K562 (cell line): ENCODE measurements at regions not wholly inside any gene's neighbourhood (a gene's known extent, or its start where the extent isn't known, plus 50 kb on each side); places are given as distances from the start of the nearest gene placed in this dataset.

Experiments used
- ATAC-seq: fragments of 200-7000 bp; cut with Tn5 transposase; 3 replicates; pipeline ENCODE4 v1.9.1; 2020; ENCODE audit warnings: moderate library complexity
- BruUV-seq: library from RNA; stranded (reverse); fragments of 400-500 nt; replicated peaks from 2 replicates; lab custom pipeline; 2021; lab: Mats Ljungman, UMichigan
- CTCF ChIA-PET: fragments of 300-600 bp; formaldehyde crosslinking; extraction: SDS; loops from one replicate; lab custom pipeline; 2021; ENCODE audit warnings: low intra/inter-chr PET ratio; lab: Yijun Ruan, JAX
- POLR2A ChIA-PET: fragments of 300-600, 350-650 bp; sonication (Branson Sonifier 250); formaldehyde crosslinking; extraction: SDS; loops from one replicate; lab custom pipeline; 2021; ENCODE audit warnings: antibody characterized with exemption, inconsistent platforms; lab: Yijun Ruan, JAX
- DNase-seq, 4 experiments: peaks; one replicate each; pipeline versions ENCODE4 v3.0.0 to v3.0.0-alpha.2; 2011 to 2018; ENCODE audit warnings: low spot score in 3 of 4, mixed read lengths in 3 of 4; ENCODE audit errors: extremely low read depth in 1 of 4
- FAIRE-seq: peaks from 2 replicates; lab custom pipeline; 2011; peaks lifted over from hg19 to GRCh38; lab: Jason Lieb, UNC
- H2AFZ ChIP-seq: 2 replicates; pipeline ENCODE4 v1.6.0; 2011; ENCODE audit warnings: low read depth, low read length, control low read depth, inconsistent platforms
- H3K27ac ChIP-seq: fragments of 200-600 bp; 3 replicates; pipeline ENCODE4 v1.8.0; 2011; ENCODE audit warnings: low read depth, mild to moderate bottlenecking, control low read depth, inconsistent platforms, low read length, moderate library complexity, mixed read lengths; ENCODE audit errors: extremely low read depth
- H3K27me3 ChIP-seq, 2 experiments: fragments of 300-600 bp in 1 of 2; 2 replicates in 1 of 2; 3 replicates in 1 of 2; pipeline versions ENCODE4 v1.6.0 to v1.8.0; 2011; ENCODE audit warnings: inconsistent platforms in 2 of 2, low read length in 2 of 2, mild to moderate bottlenecking in 1 of 2, mixed read lengths in 1 of 2, moderate library complexity in 1 of 2; ENCODE audit not compliant: control insufficient read depth in 2 of 2, insufficient read depth in 2 of 2
- H3K36me3 ChIP-seq: fragments of 300-600 bp; 3 replicates; pipeline ENCODE4 v1.8.0; 2011; ENCODE audit warnings: mild to moderate bottlenecking, low read length, inconsistent platforms; ENCODE audit not compliant: control insufficient read depth, insufficient read depth
- H3K4me1 ChIP-seq, 2 experiments: fragments of 200-600 bp in 1 of 2; replicated peaks in 1 of 2; 2 replicates in 1 of 2; 3 replicates in 1 of 2; pipeline versions ENCODE4 v1.5.1 to v1.8.0; 2011; ENCODE audit warnings: inconsistent platforms in 2 of 2, low read length in 2 of 2, mild to moderate bottlenecking in 1 of 2, mixed read lengths in 1 of 2, moderate library complexity in 1 of 2; ENCODE audit not compliant: control insufficient read depth in 2 of 2, insufficient read depth in 2 of 2
- H3K4me2 ChIP-seq: 2 replicates; pipeline ENCODE4 v1.6.1; 2011; ENCODE audit warnings: low read length, control low read depth, inconsistent platforms, mixed read lengths; ENCODE audit not compliant: insufficient read depth
- H3K4me3 ChIP-seq: fragments of 200-600 bp; sonication (generic), shearing (Covaris generic); 2 replicates; pipeline ENCODE4 v1.5.1; 2016; ENCODE audit warnings: control low read depth, inconsistent platforms
- H3K79me2 ChIP-seq: fragments of 200-600 bp; 3 replicates; pipeline ENCODE4 v1.8.0; 2011; ENCODE audit warnings: low read length, inconsistent platforms; ENCODE audit not compliant: control insufficient read depth, insufficient read depth
- H3K9ac ChIP-seq, 2 experiments: 2 replicates each; pipeline versions ENCODE4 v1.6.0 to v1.6.1; 2011; ENCODE audit warnings: low read depth in 2 of 2, low read length in 2 of 2, control low read depth in 1 of 2, inconsistent platforms in 1 of 2, mild to moderate bottlenecking in 1 of 2, mixed read lengths in 1 of 2; ENCODE audit not compliant: insufficient read depth in 1 of 2
- H3K9me1 ChIP-seq: one replicate; pipeline ENCODE4 v1.6.0; 2011; ENCODE audit warnings: inconsistent platforms, mild to moderate bottlenecking, low read length, moderate library complexity; ENCODE audit not compliant: control insufficient read depth, insufficient read depth
- H3K9me3 ChIP-seq: replicated peaks from 2 replicates; pipeline ENCODE4 v1.5.1; 2011; ENCODE audit warnings: low read depth, low read length, inconsistent platforms; ENCODE audit not compliant: control insufficient read depth, insufficient read depth
- H4K20me1 ChIP-seq: replicated peaks from 2 replicates; pipeline ENCODE4 v1.6.1; 2011; ENCODE audit warnings: low read length, inconsistent platforms, mixed read lengths; ENCODE audit not compliant: control insufficient read depth, insufficient read depth
- ATF6 ChIP-seq: sonication (generic); formaldehyde crosslinking; IDR thresholded peaks from 2 replicates; pipeline ENCODE4 v1.4.0; 2020; ENCODE audit warnings: mild to moderate bottlenecking, missing genetic modification reagents
- ETV1 ChIP-seq: fragments of 450-650 bp; conservative IDR thresholded peaks from 2 replicates; pipeline ENCODE4 v1.6.1; 2016; ENCODE audit warnings: missing genetic modification characterization, control low read depth, low read depth, missing compliant biosample characterization
- FOS ChIP-seq: IDR thresholded peaks from 3 replicates; pipeline ENCODE4 v1.6.1; 2011; ENCODE audit not compliant: insufficient read length; ENCODE audit errors: extremely low read depth
- RAD21 ChIP-seq, 2 experiments: fragments of 250-450 bp in 1 of 2; fragments of 450-650 bp in 1 of 2; sonication (Bioruptor Pico) in 1 of 2; formaldehyde crosslinking in 1 of 2; IDR thresholded peaks in 1 of 2; conservative IDR thresholded peaks in 1 of 2; 2 replicates each; pipeline versions ENCODE4 v1.4.0 to v1.8.0; 2020 to 2022; ENCODE audit warnings: mild to moderate bottlenecking in 2 of 2, moderate library complexity in 1 of 2
- RBM22 ChIP-seq: fragments of 200-400 bp; formaldehyde crosslinking; IDR thresholded peaks from 2 replicates; pipeline ENCODE4 v1.6.1; 2018; ENCODE audit warnings: low read length, low read depth; ENCODE audit not compliant: poor library complexity, severe bottlenecking
- RNF2 ChIP-seq: sonication (generic); IDR thresholded peaks from 2 replicates; pipeline ENCODE4 v1.6.1; 2016
- TCF7L2 ChIP-seq: fragments of 150-350 bp; IDR thresholded peaks from 2 replicates; pipeline ENCODE4 v1.6.1; 2016; ENCODE audit warnings: low read depth, mild to moderate bottlenecking, low read length, moderate library complexity
- WGBS: fragments of 100-300 bp; shearing (Covaris generic); methylation state at CpG from one replicate; pipeline ENCODE4 v1.1.6; 2016; ENCODE audit warnings: low coverage, mixed read lengths; ENCODE audit not compliant: insufficient coverage; ENCODE audit errors: missing lambda C conversion rate; 5-methylcytosine and 5-hydroxymethylcytosine counted together
- in situ Hi-C: fragments of 300-500 bp; cut with MboI; formaldehyde crosslinking; loops from 4 replicates; pipeline ENCODE4 v1.15.0; 2018; ENCODE audit warnings: inconsistent platforms, mixed read lengths
- intact Hi-C: fragments of 100-400 bp; cut with micrococcal nuclease; formaldehyde crosslinking; loops from 2 replicates; pipeline ENCODE4 v1.14.2; 2022
- TF ChIP-seq, protein P1 (sequence below): fragments of 450-650 bp; IDR thresholded peaks from 2 replicates; pipeline ENCODE4 v1.6.1; 2016; ENCODE audit warnings: mild to moderate bottlenecking
- TF ChIP-seq, protein P2 (sequence below): fragments of 250-450 bp; sonication (Bioruptor Pico); IDR thresholded peaks from 2 replicates; pipeline ENCODE4 v1.4.0; 2020; ENCODE audit warnings: mild to moderate bottlenecking, moderate library complexity

DNA sequence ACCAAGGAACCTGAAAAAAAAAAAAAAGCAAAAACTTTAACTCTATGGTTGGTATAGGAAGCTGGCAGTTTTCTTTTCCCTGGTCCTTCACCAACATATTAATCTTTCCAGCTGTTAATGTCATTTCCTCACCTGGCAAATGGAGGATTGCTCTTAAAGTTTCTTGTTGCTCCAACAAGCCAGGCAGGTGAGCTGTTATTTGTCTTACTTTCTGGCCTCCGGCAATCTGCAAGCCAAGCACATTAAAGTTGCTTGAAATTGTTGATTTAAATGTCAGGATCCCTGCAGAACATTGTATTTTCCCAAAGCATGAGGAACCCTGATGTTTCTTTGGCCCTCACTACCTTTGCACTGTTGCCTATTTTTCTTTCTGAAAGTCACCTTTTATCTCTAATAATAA is 664.9 kb downstream of the METTL4 start:
- Histone ChIP-seq H3K4me3 (no peak overlapping the region), H3K4me1 (no peaks in the 10 kb centered on the region), H2AFZ (no peak overlapping the region), H3K9me1 (no peaks in the 10 kb centered on the region), H4K20me1 (no peaks in the 10 kb centered on the region), H3K9ac (no peak overlapping the region), H3K36me3 (no peaks in the 10 kb centered on the region), H3K27ac (no peak overlapping the region), H3K4me2 (no peak overlapping the region), H3K27me3 (no peaks in the 10 kb centered on the region), H3K9me3 (no peaks in the 10 kb centered on the region), H3K79me2 (no peaks in the 10 kb centered on the region)
- intact Hi-C loops: no loop called here
- ATAC-seq: no peak
- DNase-seq: no peak
- in situ Hi-C loops: no loop called here
- ChIA-PET POLR2A (no interaction called here), CTCF (no interaction called here)
- no peak for FAIRE-seq
- 0% methylated on average over 1 of the region's 1 CpG for WGBS
- TF ChIP-seq TCF7L2: no peak
- BruUV-seq: no TSS peak

- in situ Hi-C loops (no loop called here), intact Hi-C loops (no loop called here)
- DNase-seq (no peak), FAIRE-seq (no peak), ATAC-seq (no peak)
- no peak overlapping the region for H3K4me3 ChIP-seq
- no peaks in the 10 kb centered on the region for H3K79me2 ChIP-seq
- ChIA-PET CTCF (no interaction called here), POLR2A (interaction anchor here (0.6 kb wide), 1 partner anchor 315 kb away, joined by 3 read pairs; no protein-coding TSS in a partner anchor)
- H3K27me3 ChIP-seq: no peaks in the 10 kb centered on the region
- BruUV-seq: no TSS peak
- no peaks in the 10 kb centered on the region for H4K20me1 ChIP-seq
- H3K36me3 ChIP-seq: no peaks in the 10 kb centered on the region
- no peaks in the 10 kb centered on the region for H3K9me3 ChIP-seq
- no peak overlapping the region for H2AFZ ChIP-seq
- H3K4me1 ChIP-seq: no peaks in the 10 kb centered on the region
- H3K27ac ChIP-seq: no peak overlapping the region
- no peak overlapping the region for H3K4me2 ChIP-seq
- WGBS: 1% methylated on average over 3 of the region's 3 CpGs
- no peaks in the 10 kb centered on the region for H3K9me1 ChIP-seq
- no peak overlapping the region for H3K9ac ChIP-seq
- TF ChIP-seq ATF6 (no peak), FOS (no peak), ETV1 (no peak), RAD21 (CRISPR knock-in tag; conservative IDR thresholded peaks at IDR 0.05 in 1 of 2, IDR thresholded peaks at IDR 0.05 in 1 of 2) (no peak), RBM22 (no peak), RNF2 (no peak)
- TF ChIP-seq, protein P1, sequence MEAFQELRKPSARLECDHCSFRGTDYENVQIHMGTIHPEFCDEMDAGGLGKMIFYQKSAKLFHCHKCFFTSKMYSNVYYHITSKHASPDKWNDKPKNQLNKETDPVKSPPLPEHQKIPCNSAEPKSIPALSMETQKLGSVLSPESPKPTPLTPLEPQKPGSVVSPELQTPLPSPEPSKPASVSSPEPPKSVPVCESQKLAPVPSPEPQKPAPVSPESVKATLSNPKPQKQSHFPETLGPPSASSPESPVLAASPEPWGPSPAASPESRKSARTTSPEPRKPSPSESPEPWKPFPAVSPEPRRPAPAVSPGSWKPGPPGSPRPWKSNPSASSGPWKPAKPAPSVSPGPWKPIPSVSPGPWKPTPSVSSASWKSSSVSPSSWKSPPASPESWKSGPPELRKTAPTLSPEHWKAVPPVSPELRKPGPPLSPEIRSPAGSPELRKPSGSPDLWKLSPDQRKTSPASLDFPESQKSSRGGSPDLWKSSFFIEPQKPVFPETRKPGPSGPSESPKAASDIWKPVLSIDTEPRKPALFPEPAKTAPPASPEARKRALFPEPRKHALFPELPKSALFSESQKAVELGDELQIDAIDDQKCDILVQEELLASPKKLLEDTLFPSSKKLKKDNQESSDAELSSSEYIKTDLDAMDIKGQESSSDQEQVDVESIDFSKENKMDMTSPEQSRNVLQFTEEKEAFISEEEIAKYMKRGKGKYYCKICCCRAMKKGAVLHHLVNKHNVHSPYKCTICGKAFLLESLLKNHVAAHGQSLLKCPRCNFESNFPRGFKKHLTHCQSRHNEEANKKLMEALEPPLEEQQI: no peak
- TF ChIP-seq, protein P2, sequence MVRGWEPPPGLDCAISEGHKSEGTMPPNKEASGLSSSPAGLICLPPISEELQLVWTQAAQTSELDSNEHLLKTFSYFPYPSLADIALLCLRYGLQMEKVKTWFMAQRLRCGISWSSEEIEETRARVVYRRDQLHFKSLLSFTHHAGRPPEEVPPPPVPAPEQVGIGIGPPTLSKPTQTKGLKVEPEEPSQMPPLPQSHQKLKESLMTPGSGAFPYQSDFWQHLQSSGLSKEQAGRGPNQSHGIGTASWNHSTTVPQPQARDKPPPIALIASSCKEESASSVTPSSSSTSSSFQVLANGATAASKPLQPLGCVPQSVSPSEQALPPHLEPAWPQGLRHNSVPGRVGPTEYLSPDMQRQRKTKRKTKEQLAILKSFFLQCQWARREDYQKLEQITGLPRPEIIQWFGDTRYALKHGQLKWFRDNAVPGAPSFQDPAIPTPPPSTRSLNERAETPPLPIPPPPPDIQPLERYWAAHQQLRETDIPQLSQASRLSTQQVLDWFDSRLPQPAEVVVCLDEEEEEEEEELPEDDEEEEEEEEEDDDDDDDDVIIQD (CRISPR knock-in tag): no peak
Observed at GRCh38 chr18:1907470-1908206, 663.7 kb downstream of the METTL4 start.
